ENCODE measurements at regions not wholly inside any gene's neighbourhood (a gene's known extent, or its start where the extent isn't known, plus 50 kb on each side); places are given as distances from the start of the nearest gene placed in this dataset.

GRCh38 chr3:40864915-40865314 lies 334.4 kb upstream of the CTNNB1 start:
- TF ChIP-seq BHLHE40 (IDR thresholded peaks at IDR 0.05; ENCODE audit: borderline replicate concordance): no peak
- no peak for TF ChIP-seq L3MBTL2 (conservative IDR thresholded peaks at IDR 0.05)
- TF ChIP-seq ELF4 (IDR thresholded peaks at IDR 0.05): no peak
- no peak for TF ChIP-seq ZNF384 (IDR thresholded peaks at IDR 0.05)
- TF ChIP-seq TARDBP (IDR thresholded peaks at IDR 0.05): no peak
- no peak for TF ChIP-seq HDGF (IDR thresholded peaks at IDR 0.05; ENCODE audit: borderline replicate concordance)
- no peak for TF ChIP-seq SP1 (IDR thresholded peaks at IDR 0.05)
- no peak for TF ChIP-seq SUZ12 (IDR thresholded peaks at IDR 0.05)
- TF ChIP-seq FOXM1 (IDR thresholded peaks at IDR 0.05; ENCODE audit: borderline replicate concordance): no peak
- TF ChIP-seq NFRKB (IDR thresholded peaks at IDR 0.05): no peak
- TF ChIP-seq ARNT (IDR thresholded peaks at IDR 0.05): no peak
- TF ChIP-seq FOXK2 (IDR thresholded peaks at IDR 0.05): no peak
- TF ChIP-seq PKNOX1 (IDR thresholded peaks at IDR 0.05): no peak
